ENCODE measurements at regions not wholly inside any gene's neighbourhood (a gene's known extent, or its start where the extent isn't known, plus 50 kb on each side); places are given as distances from the start of the nearest gene placed in this dataset.

- no peak overlapping the region for H3K4me3 Mint-ChIP-seq
- H3K36me3 Mint-ChIP-seq (ENCODE audit: low read depth): peaks cover 3% of the 10 kb centered on the region; the same call in 1 of the 3 replicates
- no peaks in the 10 kb centered on the region for H3F3A ChIP-seq (replicated peaks; ENCODE audit: low read depth)
- H3K4me3 ChIP-seq: no peak overlapping the region
- no peak for ATAC-seq
- TF ChIP-seq CREB1 (CRISPR knock-in tag; IDR thresholded peaks at IDR 0.05; ENCODE audit: low read depth) (no peak), JUNB (IDR thresholded peaks at IDR 0.05; ENCODE audit: unreplicated experiment) (no peak), REST (IDR thresholded peaks at IDR 0.05; ENCODE audit: unreplicated experiment) (no peak), ZNF114 (CRISPR knock-in tag; IDR thresholded peaks at IDR 0.05) (no peak), EZH2 (IDR thresholded peaks at IDR 0.05; ENCODE audit: low read depth, unreplicated experiment) (no peak), POLR2AphosphoS5 (IDR thresholded peaks at IDR 0.05; ENCODE audit: low read depth) (no peak), NANOG (IDR thresholded peaks at IDR 0.05; ENCODE audit: borderline replicate concordance) (no peak), EZH2phosphoT487 (IDR thresholded peaks at IDR 0.05; ENCODE audit: unreplicated experiment) (no peak)
- TF ChIP-seq, protein P1, sequence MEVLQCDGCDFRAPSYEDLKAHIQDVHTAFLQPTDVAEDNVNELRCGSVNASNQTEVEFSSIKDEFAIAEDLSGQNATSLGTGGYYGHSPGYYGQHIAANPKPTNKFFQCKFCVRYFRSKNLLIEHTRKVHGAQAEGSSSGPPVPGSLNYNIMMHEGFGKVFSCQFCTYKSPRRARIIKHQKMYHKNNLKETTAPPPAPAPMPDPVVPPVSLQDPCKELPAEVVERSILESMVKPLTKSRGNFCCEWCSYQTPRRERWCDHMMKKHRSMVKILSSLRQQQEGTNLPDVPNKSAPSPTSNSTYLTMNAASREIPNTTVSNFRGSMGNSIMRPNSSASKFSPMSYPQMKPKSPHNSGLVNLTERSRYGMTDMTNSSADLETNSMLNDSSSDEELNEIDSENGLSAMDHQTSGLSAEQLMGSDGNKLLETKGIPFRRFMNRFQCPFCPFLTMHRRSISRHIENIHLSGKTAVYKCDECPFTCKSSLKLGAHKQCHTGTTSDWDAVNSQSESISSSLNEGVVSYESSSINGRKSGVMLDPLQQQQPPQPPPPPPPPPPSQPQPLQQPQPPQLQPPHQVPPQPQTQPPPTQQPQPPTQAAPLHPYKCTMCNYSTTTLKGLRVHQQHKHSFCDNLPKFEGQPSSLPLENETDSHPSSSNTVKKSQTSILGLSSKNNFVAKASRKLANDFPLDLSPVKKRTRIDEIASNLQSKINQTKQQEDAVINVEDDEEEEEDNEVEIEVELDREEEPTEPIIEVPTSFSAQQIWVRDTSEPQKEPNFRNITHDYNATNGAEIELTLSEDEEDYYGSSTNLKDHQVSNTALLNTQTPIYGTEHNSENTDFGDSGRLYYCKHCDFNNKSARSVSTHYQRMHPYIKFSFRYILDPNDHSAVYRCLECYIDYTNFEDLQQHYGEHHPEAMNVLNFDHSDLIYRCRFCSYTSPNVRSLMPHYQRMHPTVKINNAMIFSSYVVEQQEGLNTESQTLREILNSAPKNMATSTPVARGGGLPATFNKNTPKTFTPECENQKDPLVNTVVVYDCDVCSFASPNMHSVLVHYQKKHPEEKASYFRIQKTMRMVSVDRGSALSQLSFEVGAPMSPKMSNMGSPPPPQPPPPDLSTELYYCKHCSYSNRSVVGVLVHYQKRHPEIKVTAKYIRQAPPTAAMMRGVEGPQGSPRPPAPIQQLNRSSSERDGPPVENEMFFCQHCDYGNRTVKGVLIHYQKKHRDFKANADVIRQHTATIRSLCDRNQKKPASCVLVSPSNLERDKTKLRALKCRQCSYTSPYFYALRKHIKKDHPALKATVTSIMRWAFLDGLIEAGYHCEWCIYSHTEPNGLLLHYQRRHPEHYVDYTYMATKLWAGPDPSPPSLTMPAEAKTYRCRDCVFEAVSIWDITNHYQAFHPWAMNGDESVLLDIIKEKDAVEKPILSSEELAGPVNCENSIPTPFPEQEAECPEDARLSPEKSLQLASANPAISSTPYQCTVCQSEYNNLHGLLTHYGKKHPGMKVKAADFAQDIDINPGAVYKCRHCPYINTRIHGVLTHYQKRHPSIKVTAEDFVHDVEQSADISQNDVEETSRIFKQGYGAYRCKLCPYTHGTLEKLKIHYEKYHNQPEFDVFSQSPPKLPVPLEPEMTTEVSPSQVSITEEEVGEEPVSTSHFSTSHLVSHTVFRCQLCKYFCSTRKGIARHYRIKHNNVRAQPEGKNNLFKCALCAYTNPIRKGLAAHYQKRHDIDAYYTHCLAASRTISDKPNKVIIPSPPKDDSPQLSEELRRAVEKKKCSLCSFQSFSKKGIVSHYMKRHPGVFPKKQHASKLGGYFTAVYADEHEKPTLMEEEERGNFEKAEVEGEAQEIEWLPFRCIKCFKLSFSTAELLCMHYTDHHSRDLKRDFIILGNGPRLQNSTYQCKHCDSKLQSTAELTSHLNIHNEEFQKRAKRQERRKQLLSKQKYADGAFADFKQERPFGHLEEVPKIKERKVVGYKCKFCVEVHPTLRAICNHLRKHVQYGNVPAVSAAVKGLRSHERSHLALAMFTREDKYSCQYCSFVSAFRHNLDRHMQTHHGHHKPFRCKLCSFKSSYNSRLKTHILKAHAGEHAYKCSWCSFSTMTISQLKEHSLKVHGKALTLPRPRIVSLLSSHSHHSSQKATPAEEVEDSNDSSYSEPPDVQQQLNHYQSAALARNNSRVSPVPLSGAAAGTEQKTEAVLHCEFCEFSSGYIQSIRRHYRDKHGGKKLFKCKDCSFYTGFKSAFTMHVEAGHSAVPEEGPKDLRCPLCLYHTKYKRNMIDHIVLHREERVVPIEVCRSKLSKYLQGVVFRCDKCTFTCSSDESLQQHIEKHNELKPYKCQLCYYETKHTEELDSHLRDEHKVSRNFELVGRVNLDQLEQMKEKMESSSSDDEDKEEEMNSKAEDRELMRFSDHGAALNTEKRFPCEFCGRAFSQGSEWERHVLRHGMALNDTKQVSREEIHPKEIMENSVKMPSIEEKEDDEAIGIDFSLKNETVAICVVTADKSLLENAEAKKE (CRISPR knock-in tag; IDR thresholded peaks at IDR 0.05): no peak
- TF ChIP-seq, protein P2, sequence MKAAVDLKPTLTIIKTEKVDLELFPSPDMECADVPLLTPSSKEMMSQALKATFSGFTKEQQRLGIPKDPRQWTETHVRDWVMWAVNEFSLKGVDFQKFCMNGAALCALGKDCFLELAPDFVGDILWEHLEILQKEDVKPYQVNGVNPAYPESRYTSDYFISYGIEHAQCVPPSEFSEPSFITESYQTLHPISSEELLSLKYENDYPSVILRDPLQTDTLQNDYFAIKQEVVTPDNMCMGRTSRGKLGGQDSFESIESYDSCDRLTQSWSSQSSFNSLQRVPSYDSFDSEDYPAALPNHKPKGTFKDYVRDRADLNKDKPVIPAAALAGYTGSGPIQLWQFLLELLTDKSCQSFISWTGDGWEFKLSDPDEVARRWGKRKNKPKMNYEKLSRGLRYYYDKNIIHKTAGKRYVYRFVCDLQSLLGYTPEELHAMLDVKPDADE (IDR thresholded peaks at IDR 0.05): no peak
- H3K27me3 Mint-ChIP-seq (ENCODE audit: insufficient read depth, low read depth, poor library complexity): no peaks in the 10 kb centered on the region
- H3K4me1 Mint-ChIP-seq: no peaks in the 10 kb centered on the region
- H3K4me1 ChIP-seq (ENCODE audit: insufficient read depth): no peaks in the 10 kb centered on the region
- no peaks in the 10 kb centered on the region for H3K36me3 ChIP-seq (ENCODE audit: insufficient read depth)
- no peak overlapping the region for H2AFZ ChIP-seq
- H3K27ac Mint-ChIP-seq: no peak overlapping the region
- H3K9me3 Mint-ChIP-seq: no peaks in the 10 kb centered on the region; the same call in 2 of the 3 replicates
- H4K20me1 ChIP-seq (replicated peaks; ENCODE audit: insufficient read depth): no peaks in the 10 kb centered on the region
- DNase-seq (ENCODE audit: low spot score): no peak
- peaks cover 18% of the 10 kb centered on the region for H3K9me2 ChIP-seq (ENCODE audit: insufficient read depth)
- no peak overlapping the region for H3K27ac ChIP-seq (ENCODE audit: low read depth)
- no peaks in the 10 kb centered on the region for H3K27me3 ChIP-seq (ENCODE audit: insufficient read depth)
- no peaks in the 10 kb centered on the region; the same call in 1 of the 2 replicates for H3K79me2 ChIP-seq (replicated peaks; ENCODE audit: insufficient read depth)
- no peak overlapping the region for H3K4me2 ChIP-seq
Measured at GRCh38 chr12:5123921-5124320, 80.2 kb downstream of the KCNA5 start.
